ENCODE measurements at regions not wholly inside any gene's neighbourhood (a gene's known extent, or its start where the extent isn't known, plus 50 kb on each side); places are given as distances from the start of the nearest gene placed in this dataset.

- in situ Hi-C loops (cut with HindIII; ENCODE audit: low pct_ligation_motif_present, low pct_unique_long_range_greater_than_20kb, low sequenced_read_pairs): no loop called here
- DNase-seq: no peak
Measured at GRCh38 chr16:79740252-79740651, 139.7 kb upstream of the MAF start.

GRCh38 chr16:79735271-79735670 is 134.7 kb upstream of the MAF start:
- in situ Hi-C loops (cut with HindIII; ENCODE audit: low pct_ligation_motif_present, low pct_unique_long_range_greater_than_20kb, low sequenced_read_pairs): no loop called here
- DNase-seq: no peak

- in situ Hi-C loops (cut with HindIII; ENCODE audit: low pct_ligation_motif_present, low pct_unique_long_range_greater_than_20kb, low sequenced_read_pairs): no loop called here
- DNase-seq: no peak
Measured at GRCh38 chr16:79734721-79735120, 134.2 kb upstream of the MAF start.

- no peak for DNase-seq
- in situ Hi-C loops (cut with HindIII; ENCODE audit: low pct_ligation_motif_present, low pct_unique_long_range_greater_than_20kb, low sequenced_read_pairs): no loop called here
Measured at GRCh38 chr16:79728923-79729240, 128.3 kb upstream of the MAF start.

- in situ Hi-C loops (cut with HindIII; ENCODE audit: low pct_ligation_motif_present, low pct_unique_long_range_greater_than_20kb, low sequenced_read_pairs): no loop called here
- DNase-seq: no peak
Measured at GRCh38 chr16:79728048-79728922, 127.7 kb upstream of the MAF start.

GRCh38 chr16:79726902-79727301 is 126.4 kb upstream of the MAF start:
- in situ Hi-C loops (cut with HindIII; ENCODE audit: low pct_ligation_motif_present, low pct_unique_long_range_greater_than_20kb, low sequenced_read_pairs): no loop called here
- DNase-seq: no peak

GRCh38 chr16:79725051-79725450 is 124.5 kb upstream of the MAF start:
- in situ Hi-C loops (cut with HindIII; ENCODE audit: low pct_ligation_motif_present, low pct_unique_long_range_greater_than_20kb, low sequenced_read_pairs): no loop called here
- no peak for DNase-seq

GRCh38 chr16:79723583-79724168 is 123.1 kb upstream of the MAF start:
- in situ Hi-C loops (cut with HindIII; ENCODE audit: low pct_ligation_motif_present, low pct_unique_long_range_greater_than_20kb, low sequenced_read_pairs): no loop called here

GRCh38 chr16:79721270-79721669 is 120.7 kb upstream of the MAF start:
- in situ Hi-C loops (cut with HindIII; ENCODE audit: low pct_ligation_motif_present, low pct_unique_long_range_greater_than_20kb, low sequenced_read_pairs): no loop called here
- no peak for DNase-seq

More at GRCh38 chr16:79723583-79724168, 123.1 kb upstream of the MAF start:
- DNase-seq: no peak

- in situ Hi-C loops (cut with HindIII; ENCODE audit: low pct_ligation_motif_present, low pct_unique_long_range_greater_than_20kb, low sequenced_read_pairs): no loop called here
- DNase-seq: no peak
Measured at GRCh38 chr16:79717333-79718137, 117.0 kb upstream of the MAF start.

GRCh38 chr16:79716645-79717332 is 116.3 kb upstream of the MAF start:
- in situ Hi-C loops (cut with HindIII; ENCODE audit: low pct_ligation_motif_present, low pct_unique_long_range_greater_than_20kb, low sequenced_read_pairs): no loop called here

GRCh38 chr16:79715061-79715460 is 114.5 kb upstream of the MAF start:
- in situ Hi-C loops (cut with HindIII; ENCODE audit: low pct_ligation_motif_present, low pct_unique_long_range_greater_than_20kb, low sequenced_read_pairs): no loop called here

More at GRCh38 chr16:79716645-79717332, 116.3 kb upstream of the MAF start:
- no peak for DNase-seq

GRCh38 chr16:79714440-79714839 is 113.9 kb upstream of the MAF start:
- no peak for DNase-seq
- in situ Hi-C loops (cut with HindIII; ENCODE audit: low pct_ligation_motif_present, low pct_unique_long_range_greater_than_20kb, low sequenced_read_pairs): no loop called here

More at GRCh38 chr16:79715061-79715460, 114.5 kb upstream of the MAF start:
- no peak for DNase-seq

GRCh38 chr16:79713609-79714309 is 113.2 kb upstream of the MAF start:
- in situ Hi-C loops (cut with HindIII; ENCODE audit: low pct_ligation_motif_present, low pct_unique_long_range_greater_than_20kb, low sequenced_read_pairs): no loop called here
- no peak for DNase-seq

- in situ Hi-C loops (cut with HindIII; ENCODE audit: low pct_ligation_motif_present, low pct_unique_long_range_greater_than_20kb, low sequenced_read_pairs): no loop called here
- DNase-seq: no peak
Measured at GRCh38 chr16:79712276-79712675, 111.7 kb upstream of the MAF start.

- DNase-seq: no peak
- in situ Hi-C loops (cut with HindIII; ENCODE audit: low pct_ligation_motif_present, low pct_unique_long_range_greater_than_20kb, low sequenced_read_pairs): no loop called here
Measured at GRCh38 chr16:79707876-79708275, 107.3 kb upstream of the MAF start.

GRCh38 chr16:79703066-79703465 is 102.5 kb upstream of the MAF start:
- in situ Hi-C loops (cut with HindIII; ENCODE audit: low pct_ligation_motif_present, low pct_unique_long_range_greater_than_20kb, low sequenced_read_pairs): no loop called here
- DNase-seq: no peak

- in situ Hi-C loops (cut with HindIII; ENCODE audit: low pct_ligation_motif_present, low pct_unique_long_range_greater_than_20kb, low sequenced_read_pairs): no loop called here
- no peak for DNase-seq
Measured at GRCh38 chr16:79698341-79698753, 97.8 kb upstream of the MAF start.

All from ACHN (cell line).